Neural cell (in vitro differentiated cells): ENCODE measurements at regions not wholly inside any gene's neighbourhood (a gene's known extent, or its start where the extent isn't known, plus 50 kb on each side); places are given as distances from the start of the nearest gene placed in this dataset.
A peak's percentile ranks its signal among the peaks of the same experiment; 100 is the strongest.
"Not testable (repeated sequence)": the region's sequence is repeated elsewhere in the genome, so short reads cannot be mapped to it uniquely, and the experiment has no call there.

Experiments
- H2AFZ ChIP-seq: fragments of 200-600, 300-800 bp; sonication (generic), shearing (Covaris generic); 2 replicates; pipeline ENCODE4 v1.6.0; 2014; ENCODE audit warnings: low read depth, mild to moderate bottlenecking, antibody characterized with exemption, low read length, moderate library complexity
- H3F3A ChIP-seq: fragments of 200-600 bp; shearing (Covaris generic); 2 replicates; pipeline ENCODE4 v1.6.1; 2016; ENCODE audit warnings: mild to moderate bottlenecking, moderate library complexity, mixed read lengths, antibody characterized with exemption, low read length; ENCODE audit not compliant: insufficient read depth, poor library complexity, severe bottlenecking
- H3K27ac ChIP-seq: fragments of 200-600, 300-800 bp; sonication (generic), shearing (Covaris generic); 2 replicates; pipeline ENCODE4 v1.5.1; 2014; ENCODE audit warnings: mild to moderate bottlenecking, low read length, moderate library complexity
- H3K27me3 ChIP-seq: fragments of 300-800, 200-600 bp; sonication (generic), shearing (Covaris generic); 2 replicates; pipeline ENCODE4 v1.6.0; 2014; ENCODE audit warnings: mild to moderate bottlenecking, low read depth, low read length, moderate library complexity; ENCODE audit not compliant: insufficient read depth
- H3K36me3 ChIP-seq: fragments of 300-800, 200-600 bp; sonication (generic), shearing (Covaris generic); 2 replicates; pipeline ENCODE4 v1.5.1; 2014; ENCODE audit warnings: mild to moderate bottlenecking, antibody characterized with exemption, low read length, moderate library complexity; ENCODE audit not compliant: insufficient read depth
- H3K4me2 ChIP-seq: fragments of 300-800, 200-600 bp; sonication (generic), shearing (Covaris generic); 2 replicates; pipeline ENCODE4 v1.6.0; 2014; ENCODE audit warnings: mild to moderate bottlenecking, low read length
- H3K4me3 ChIP-seq: fragments of 300-800, 200-600 bp; sonication (generic), shearing (Covaris generic); 2 replicates; pipeline ENCODE4 v1.5.1; 2014; ENCODE audit warnings: mild to moderate bottlenecking, low read length, moderate library complexity
- H3K79me2 ChIP-seq: fragments of 200-600 bp; shearing (Covaris generic); replicated peaks from 2 replicates; pipeline ENCODE4 v1.6.0; 2014; ENCODE audit warnings: mild to moderate bottlenecking, low read length, moderate library complexity; ENCODE audit not compliant: insufficient read depth
- H3K9ac ChIP-seq: fragments of 300-800, 200-600 bp; sonication (generic), shearing (Covaris generic); 2 replicates; pipeline ENCODE4 v1.6.1; 2016; ENCODE audit warnings: mild to moderate bottlenecking, low read length, mixed read lengths
- H3K9me2 ChIP-seq: fragments of 200-600 bp; shearing (Covaris generic); 2 replicates; pipeline ENCODE4 v1.6.1; 2016; ENCODE audit warnings: mild to moderate bottlenecking, low read length, mixed read lengths; ENCODE audit not compliant: insufficient read depth
- H3K9me3 ChIP-seq: fragments of 200-600, 300-800 bp; sonication (generic), shearing (Covaris generic); 2 replicates; pipeline ENCODE4 v1.6.1; 2016; ENCODE audit warnings: mild to moderate bottlenecking, mixed run types, low read length, moderate library complexity, mixed read lengths
- H4K20me1 ChIP-seq: fragments of 200-600 bp; shearing (Covaris generic); 2 replicates; pipeline ENCODE4 v1.6.1; 2016; ENCODE audit warnings: mild to moderate bottlenecking, mixed run types; ENCODE audit not compliant: insufficient read depth
- CTCF ChIP-seq: fragments of 450-650 bp; IDR thresholded peaks from 2 replicates; pipeline ENCODE4 v1.5.1; 2014; ENCODE audit warnings: antibody characterized with exemption, mild to moderate bottlenecking, moderate library complexity; ENCODE audit not compliant: poor library complexity, severe bottlenecking
- EP300 ChIP-seq: fragments of 450-650 bp; conservative IDR thresholded peaks from 2 replicates; pipeline ENCODE4 v1.6.1; 2014; ENCODE audit warnings: antibody characterized with exemption, mild to moderate bottlenecking, moderate library complexity; ENCODE audit not compliant: poor library complexity, severe bottlenecking
- RAD21 ChIP-seq: fragments of 450-650 bp; conservative IDR thresholded peaks from 2 replicates; pipeline ENCODE4 v1.6.1; 2014; ENCODE audit warnings: antibody characterized with exemption, mild to moderate bottlenecking, moderate library complexity
- REST ChIP-seq: IDR thresholded peaks from 2 replicates; pipeline ENCODE4 v1.6.1; 2012; ENCODE audit warnings: borderline replicate concordance
- SMC3 ChIP-seq: fragments of 450-650 bp; conservative IDR thresholded peaks from 2 replicates; pipeline ENCODE4 v1.6.1; 2014; ENCODE audit warnings: antibody characterized with exemption, mild to moderate bottlenecking, moderate library complexity; ENCODE audit not compliant: poor library complexity

GRCh38 chr18:54662986-54663385 is 71.9 kb downstream of the DYNAP start:
- Histone ChIP-seq H3K27ac (no peak overlapping the region), H3K36me3 (no peaks in the 10 kb centered on the region), H3F3A (no peaks in the 10 kb centered on the region), H3K4me2 (no peak overlapping the region), H3K4me3 (no peak overlapping the region), H3K79me2 (no peaks in the 10 kb centered on the region), H3K9me3 (no peaks in the 10 kb centered on the region), H3K9me2 (no peaks in the 10 kb centered on the region), H3K9ac (no peak overlapping the region), H2AFZ (no peak overlapping the region), H4K20me1 (no peaks in the 10 kb centered on the region), H3K27me3 (no peaks in the 10 kb centered on the region)
- TF ChIP-seq RAD21 (no peak), SMC3 (no peak)

- H3K4me2 ChIP-seq, H3K9me2 ChIP-seq, H3K9me3 ChIP-seq, H3F3A ChIP-seq, H4K20me1 ChIP-seq, H3K27ac ChIP-seq, H3K27me3 ChIP-seq, H3K79me2 ChIP-seq, H3K4me3 ChIP-seq, H2AFZ ChIP-seq, H3K9ac ChIP-seq, H3K36me3 ChIP-seq: not testable (repeated sequence)
Measured at GRCh38 chr18:54669701-54670100, 78.7 kb downstream of the DYNAP start.

- Histone ChIP-seq H4K20me1 (no peaks in the 10 kb centered on the region), H3K36me3 (no peaks in the 10 kb centered on the region), H2AFZ (no peak overlapping the region), H3K9me3 (no peaks in the 10 kb centered on the region), H3K9ac (no peak overlapping the region), H3K27ac (no peak overlapping the region), H3F3A (no peaks in the 10 kb centered on the region), H3K79me2 (no peaks in the 10 kb centered on the region), H3K4me3 (no peak overlapping the region), H3K9me2 (no peaks in the 10 kb centered on the region), H3K4me2 (no peak overlapping the region), H3K27me3 (no peaks in the 10 kb centered on the region)
- TF ChIP-seq EP300 (no peak), REST (no peak), RAD21 (peak; percentile 83), CTCF (peak; percentile 77), SMC3 (peak; percentile 84)
Measured at GRCh38 chr18:54671291-54671881, 80.3 kb downstream of the DYNAP start.
